T-helper 22 cell (primary cell): ENCODE measurements at regions not wholly inside any gene's neighbourhood (a gene's known extent, or its start where the extent isn't known, plus 50 kb on each side); places are given as distances from the start of the nearest gene placed in this dataset.

ENCODE experiments used
- DNase-seq: peaks from one replicate; pipeline ENCODE4 v3.0.0-alpha.2; 2020; ENCODE audit warnings: low read depth

DNA sequence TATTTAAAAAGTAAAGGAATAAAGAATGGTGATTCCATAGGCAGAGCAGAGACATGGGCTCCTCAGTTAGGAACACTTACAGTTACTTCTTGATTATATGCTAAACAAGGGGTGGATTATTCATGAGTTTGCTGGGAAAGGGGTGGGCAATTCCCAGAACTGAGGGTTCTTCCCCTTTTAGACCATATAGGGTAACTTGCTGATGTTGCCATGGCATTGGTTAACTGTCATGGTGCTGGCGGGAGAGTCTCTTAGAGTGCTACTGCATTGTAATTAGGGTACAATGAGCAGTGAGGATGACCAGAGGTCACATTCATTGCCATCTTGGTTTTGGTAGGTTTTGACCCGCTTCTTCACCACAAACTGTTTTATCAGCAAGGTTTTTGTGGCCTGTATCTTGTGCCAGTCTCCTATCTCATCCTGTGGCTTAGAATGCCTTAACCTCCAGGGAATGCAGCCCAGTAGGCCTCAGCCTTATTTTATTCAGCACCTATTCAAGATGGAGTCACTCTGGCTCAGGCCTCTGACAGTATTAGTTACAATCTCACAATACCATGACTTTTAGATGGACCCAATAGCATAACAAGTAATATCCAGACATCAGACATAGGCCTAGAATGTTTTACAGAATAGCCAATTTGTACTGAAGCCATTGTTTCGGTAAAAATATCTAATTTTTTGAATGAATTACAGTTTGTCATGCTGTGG lies 106.8 kb downstream of the ZBTB18 start:
- no peak for DNase-seq

DNA sequence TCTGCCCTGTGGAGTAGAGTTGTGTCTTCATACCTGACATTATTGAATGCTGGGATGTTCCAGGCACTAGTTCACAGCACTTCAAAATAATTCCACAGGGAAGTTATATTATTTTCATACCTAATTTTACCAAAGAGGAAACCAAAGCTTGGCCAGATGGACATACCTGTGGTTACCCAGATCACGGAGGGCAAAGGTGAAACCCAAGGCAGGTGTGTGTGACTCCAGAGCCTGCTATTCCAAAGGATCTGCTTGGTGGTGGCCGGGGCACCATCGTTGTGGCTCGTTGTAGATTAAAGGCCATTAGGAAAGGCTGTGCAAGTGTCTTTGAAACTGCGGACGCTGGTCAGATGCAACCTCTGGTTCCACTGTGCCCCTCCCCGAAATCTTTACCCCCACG lies 108.6 kb downstream of the ZBTB18 start:
- DNase-seq = no peak

DNA sequence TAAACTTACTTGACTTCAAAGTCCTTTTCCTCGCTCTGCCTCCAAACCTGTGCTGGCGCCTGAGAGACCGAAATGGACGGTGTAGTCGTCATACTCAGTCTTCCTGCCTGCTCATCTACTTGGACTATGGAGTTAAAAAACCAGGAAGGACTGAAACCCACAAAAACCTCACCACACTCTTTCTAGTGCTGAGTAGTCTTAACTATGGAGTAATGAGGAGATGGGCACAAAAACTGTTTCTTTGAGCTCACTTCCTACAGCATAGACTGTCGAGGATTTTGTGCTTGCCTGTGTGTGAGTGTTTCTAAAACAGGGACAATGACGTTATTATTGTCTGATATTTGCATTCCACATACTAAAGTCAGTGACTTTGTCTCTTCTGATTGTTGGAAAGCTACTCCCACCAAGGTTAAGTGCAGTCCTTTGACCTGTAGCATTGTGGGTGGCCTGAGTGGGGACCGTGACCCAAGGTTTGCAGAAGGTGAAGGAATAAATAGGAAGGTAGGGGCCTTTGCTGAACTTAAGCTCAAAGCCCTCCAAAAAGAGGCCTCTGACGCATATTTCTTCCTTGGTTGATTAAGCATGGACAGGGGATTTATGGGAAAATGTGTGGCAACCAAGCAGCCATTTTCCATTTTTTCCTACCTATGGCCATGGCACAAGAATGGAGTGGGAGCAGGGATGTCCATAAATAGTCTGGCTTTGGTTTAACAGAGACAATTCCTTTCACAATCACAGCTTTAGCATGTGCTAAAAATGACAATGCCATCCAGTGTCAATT lies 109.6 kb downstream of the ZBTB18 start:
- DNase-seq = no peak

DNA sequence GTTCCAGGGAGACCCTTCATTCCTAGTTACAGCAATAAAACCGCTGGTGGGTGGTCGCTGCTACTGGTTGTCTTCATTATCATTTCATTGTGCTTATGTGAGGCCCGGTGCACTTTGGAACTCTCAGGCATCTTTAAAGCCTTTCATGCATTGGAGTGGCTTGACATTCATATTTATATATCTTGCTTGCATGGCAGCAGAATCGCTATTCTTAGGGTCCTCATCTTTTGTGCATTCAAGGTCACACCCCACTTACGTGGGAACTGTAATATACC lies 110.1 kb downstream of the ZBTB18 start:
- DNase-seq = no peak

DNA sequence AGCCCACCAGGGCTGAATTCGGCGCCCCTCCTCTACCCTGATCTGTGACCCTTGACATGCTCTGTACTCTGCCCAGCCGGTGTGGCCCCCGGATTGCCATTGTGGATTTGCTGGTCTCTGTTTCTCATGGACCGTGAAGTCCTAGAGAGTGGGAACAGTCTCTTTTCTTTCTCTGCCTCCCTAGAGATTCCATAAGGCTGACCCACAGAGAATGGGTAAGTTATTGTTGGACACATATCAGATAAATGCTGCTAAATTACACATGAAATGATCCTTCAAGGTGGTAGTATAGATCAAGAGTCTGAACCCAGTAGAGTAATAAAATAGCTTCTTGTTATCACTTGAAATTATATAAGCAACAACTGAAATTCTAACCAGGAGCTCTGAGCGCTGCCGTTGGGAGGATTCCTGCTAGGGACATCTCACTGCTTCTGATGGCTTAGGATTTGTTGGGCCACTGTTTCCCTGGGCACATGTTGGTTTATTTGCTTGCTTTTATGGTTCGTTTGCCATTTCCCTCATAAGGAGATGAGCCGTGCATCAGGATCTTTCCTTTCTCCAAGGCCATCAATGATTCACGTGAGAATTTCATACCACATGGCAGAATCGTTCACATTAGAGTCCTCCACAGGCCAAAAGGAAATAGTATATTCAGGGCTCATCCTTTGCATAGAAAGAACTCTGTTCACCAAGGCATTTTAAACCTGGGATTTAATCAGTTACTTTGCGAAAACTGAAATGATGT lies 111.9 kb downstream of the ZBTB18 start:
- DNase-seq = no peak

DNA sequence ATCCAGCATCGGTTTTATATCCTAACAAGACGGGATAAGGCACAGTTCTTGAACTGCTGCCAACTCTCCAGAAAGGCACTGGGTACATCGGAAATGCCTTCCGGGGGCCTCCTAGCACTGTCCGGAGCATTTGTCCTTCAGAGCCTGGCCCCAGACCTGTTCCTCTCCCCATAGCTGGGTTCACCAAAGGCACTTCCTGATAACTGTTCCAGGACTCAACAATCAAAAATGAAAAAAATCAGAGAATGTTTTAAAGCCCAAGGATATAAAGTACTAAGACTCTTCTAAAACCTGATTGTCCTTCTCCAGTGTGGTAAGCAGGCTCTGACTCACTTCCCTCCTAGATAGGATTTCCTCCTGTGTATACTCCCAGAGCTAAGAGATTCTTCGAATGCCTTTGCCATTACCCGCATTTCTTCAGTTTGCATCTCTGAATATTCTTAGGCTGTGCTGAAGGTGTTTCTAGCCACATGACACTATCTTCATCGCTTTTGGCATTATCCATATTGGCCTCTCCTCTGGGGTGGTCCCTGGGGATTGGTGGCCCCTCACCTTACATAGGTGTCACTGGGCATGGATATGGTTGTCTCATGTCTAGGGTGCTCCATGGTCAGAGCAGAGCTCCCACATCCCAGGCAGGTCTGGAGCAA lies 112.9 kb downstream of the ZBTB18 start:
- no peak for DNase-seq

DNA sequence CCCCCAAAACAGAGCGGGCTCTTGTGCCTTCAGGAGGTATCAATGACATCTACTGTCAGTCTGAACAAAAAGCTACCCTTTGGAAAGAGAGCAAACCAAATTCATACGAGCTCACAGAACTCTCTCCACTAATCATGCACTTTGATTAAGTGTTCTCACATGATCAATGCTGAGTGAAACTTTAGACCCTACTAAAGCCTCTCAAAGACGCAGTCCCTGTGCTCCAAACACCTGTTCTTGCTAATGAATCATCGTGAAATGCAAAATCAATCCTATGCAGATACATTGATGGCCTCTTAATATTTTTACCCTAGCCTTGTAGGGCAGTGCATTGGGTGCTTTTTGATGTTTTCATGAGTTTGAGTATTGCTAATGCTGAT lies 113.4 kb downstream of the ZBTB18 start:
- no peak for DNase-seq

DNA sequence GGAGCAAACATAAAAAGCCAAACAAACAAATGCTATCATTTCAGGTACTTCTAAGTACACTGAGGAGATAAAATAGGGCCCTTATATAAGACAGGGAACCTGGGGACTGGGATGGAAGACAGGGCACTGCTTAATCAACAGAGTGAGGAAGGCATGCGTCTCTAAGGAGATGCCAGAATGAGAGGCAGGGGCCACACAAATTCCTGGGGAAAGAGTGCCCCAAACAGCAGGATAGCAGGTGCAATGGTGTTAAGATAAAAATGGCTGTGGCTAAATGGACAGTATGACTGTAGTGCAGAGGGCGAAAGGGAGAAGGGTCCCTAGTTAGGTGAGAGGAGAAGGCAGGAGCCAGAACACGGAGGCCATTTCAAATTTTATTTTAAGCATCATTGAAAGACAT lies 113.9 kb downstream of the ZBTB18 start:
- DNase-seq = no peak

DNA sequence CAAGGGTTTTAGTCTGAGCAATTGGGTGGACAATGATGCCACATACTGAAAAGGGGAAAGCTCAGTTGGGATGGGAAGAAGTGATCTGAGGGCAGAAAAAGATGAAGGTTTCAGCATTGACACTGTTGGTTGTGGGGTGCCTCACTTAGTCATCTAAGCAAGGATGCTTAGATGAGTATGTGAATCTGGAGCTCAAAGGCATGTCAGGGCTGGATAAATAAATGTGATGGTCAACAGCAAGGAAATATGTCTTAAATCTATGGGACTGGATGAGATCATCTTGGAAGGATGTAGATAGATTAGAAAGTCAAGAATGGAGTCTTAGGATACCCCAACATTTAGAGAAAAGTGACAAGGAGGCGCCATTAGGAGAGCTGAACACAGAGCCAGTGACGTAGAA lies 114.6 kb downstream of the ZBTB18 start:
- no peak for DNase-seq

DNA sequence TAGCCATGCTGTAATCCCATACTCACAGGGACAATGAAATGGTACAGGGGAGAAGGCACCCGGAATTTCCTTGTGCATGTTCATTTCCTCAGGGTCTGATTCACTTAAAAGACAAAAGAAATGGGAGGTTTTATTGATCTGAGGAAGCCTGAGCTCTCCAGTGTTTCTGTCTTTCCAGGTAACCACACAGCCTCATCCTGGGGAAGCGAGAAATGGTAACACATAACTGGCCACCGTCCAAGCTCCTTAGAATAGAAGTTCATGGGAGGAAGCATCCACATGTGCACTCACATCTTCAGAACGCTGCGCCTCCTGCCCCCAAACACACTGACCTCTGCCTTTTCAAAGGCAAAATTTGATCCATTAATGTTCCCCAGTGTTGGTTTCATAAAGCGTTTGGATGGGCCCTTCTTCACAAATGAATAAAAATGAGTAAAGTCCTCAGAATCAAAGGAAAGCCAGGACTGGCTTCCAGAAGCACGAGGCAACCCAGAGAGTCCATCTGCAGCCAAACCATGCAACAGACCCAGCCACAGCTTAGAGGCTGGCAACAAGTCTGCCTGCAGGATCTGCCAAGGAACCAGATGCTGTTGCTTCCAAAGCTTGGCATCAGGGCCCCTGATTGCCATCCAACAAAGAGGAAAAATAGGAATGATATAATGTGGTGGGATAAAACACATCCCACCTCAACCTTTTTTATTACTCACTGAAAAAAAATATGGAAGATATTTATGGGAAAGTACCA lies 120.3 kb downstream of the ZBTB18 start:
- no peak for DNase-seq

DNA sequence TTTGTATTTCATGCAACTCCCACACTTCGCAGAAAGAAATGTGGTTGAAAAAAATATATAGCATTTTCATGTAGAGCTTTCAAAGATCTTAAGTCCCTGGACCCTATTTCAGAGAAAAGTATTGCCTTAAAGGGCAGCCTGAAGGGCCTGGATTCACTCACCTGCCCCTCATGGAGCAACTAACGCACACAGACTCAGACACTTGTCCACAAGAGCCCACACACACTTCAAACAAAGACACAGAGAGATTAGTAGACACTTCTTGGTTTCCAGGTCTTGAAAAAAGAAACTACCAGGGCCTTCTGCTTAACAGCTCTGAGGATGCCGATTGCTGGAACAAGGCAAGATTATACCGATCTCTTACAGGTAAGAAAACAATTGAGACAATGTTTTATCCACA lies 122.2 kb downstream of the ZBTB18 start:
- no peak for DNase-seq

DNA sequence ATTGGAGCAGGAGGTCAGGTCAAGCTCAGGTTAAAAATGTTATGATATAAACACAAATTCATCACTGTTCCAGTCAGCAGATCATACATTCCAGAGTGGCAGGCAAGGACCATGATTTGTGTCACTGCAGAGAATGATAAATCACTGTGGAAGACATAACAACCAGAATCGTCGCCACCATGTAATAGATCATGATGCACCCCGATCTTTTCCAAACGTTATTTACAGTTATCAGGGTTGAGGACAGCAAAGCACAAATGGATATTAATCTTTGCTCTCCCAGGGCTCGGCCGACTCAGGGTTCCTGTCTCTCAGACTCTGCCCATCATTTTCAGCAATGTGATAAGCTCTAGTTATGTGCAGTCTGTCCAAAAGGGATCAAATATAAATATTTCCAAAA lies 122.7 kb downstream of the ZBTB18 start:
- no peak for DNase-seq

DNA sequence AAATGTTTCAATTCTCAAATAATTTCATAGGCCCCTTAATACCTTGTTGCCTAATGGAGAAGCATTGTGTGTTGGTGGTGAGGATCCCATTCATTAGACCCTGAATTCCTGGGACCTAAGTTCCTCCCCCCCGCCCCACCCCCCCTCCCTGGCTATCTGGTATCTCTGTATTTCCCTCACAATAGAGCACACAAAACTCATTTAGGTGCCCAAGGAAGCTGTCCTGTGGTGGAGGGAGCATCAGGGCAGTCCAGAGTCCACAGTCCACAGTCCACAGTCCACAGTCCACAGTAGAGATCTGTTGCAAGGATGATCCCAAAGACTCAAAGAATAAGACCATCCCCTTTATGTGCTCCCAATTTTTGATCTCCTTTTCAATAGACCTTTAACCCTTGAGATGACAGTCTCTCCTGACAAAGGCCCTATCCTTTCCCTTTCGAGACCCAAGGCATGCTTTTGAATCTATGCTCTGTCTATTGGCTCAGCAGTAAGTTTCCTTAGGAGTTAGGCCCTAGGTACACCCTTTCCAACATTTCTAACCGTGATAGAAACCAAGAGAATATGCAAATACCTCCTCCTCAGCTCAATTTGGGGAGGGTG lies 123.9 kb downstream of the ZBTB18 start:
- no peak for DNase-seq

DNA sequence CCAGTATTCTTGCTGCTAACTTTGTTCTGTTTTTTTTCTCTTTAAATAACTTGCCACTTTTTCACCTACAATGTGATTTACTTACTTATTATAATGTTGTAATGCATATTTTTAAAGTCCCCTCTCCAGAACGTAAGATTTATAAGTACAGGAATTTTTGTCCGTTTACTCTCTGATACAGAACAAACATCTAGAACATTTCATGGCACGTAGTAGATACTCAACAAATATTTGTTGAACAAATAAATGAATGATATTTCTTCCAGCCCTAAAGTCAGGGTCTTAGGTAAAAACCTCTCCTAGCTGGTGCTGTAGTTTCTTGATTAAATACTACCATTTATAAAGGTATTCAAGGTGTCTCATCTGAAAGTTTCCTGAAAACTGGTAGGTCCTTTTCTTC lies 125.1 kb downstream of the ZBTB18 start:
- no peak for DNase-seq

DNA sequence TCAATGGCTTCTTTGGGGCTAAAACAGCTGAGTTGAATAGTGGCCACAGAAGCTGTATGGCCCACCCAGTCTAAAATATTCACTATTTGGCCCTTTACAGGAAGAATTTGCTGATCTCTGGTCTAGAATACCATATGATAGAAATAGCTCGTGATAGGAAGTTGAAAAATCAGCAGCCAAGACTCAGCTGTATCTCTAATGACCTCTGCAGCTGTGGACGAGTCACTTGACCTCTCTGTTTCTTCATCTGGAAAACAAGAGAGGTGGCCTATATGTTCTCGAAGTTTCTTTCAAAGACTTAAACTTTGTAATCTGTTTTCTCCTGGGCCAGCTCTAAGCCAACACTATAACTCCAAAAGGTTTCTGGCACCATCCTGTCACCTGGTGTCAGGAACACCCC lies 129.2 kb downstream of the ZBTB18 start:
- DNase-seq = no peak

DNA sequence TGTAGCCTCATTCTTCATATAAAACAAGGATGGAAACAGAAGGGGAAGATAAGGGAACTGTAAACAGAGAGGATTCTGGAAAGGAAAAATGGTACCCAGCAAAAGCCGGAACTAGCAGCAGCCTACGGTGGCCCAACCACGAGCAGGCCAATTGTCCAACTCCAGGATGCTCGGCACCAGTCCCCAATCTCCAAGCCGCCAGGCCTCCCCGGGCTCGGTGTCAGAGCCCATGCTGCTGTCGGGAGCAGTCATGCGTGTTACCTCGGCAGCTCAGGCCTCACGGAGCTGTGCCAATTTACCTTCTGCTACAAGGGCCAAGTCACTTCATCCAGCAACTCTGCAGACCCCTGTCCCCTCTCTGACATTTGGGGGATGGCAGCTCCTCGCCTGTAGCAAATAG lies 130.8 kb downstream of the ZBTB18 start:
- DNase-seq = no peak

DNA sequence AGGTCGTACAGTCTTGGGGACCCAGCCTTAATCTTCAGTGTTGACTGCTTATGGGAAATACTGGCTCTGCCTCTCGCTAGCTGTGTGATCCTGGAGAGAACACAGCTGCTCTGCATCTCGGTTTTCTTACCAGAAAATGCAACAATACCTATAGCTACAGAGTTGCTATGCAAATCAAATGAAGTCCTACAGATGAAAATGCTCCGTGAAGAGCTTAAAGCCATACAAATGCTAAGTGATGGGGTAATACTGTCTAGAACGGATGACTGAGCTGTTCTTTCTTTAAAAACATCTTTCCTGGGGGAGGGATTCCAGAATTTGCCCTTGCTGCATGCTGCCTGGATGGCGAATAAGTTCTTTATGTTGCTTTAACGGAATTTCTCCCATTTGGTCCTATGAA lies 132.0 kb downstream of the ZBTB18 start:
- DNase-seq = no peak

DNA sequence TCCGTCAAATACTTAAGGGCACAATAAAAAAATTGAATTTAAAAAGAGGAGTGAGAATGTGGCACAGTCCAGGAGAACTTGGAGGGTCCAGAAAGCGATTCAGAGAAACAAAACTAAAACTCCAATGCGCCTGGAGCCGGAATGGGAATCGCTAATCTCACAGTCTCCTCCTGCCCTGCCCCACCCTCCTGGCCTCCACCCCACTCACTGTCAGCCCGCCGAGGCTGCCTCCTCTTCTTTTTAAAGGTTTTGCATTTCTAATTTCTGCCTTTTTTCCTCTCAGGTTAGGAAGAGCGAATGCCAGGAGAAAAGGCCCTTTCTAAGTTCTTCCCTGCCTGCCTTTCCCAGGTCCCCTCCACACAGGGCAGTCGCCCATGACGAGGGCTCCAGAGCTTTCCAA lies 135.3 kb downstream of the ZBTB18 start:
- DNase-seq = no peak

DNA sequence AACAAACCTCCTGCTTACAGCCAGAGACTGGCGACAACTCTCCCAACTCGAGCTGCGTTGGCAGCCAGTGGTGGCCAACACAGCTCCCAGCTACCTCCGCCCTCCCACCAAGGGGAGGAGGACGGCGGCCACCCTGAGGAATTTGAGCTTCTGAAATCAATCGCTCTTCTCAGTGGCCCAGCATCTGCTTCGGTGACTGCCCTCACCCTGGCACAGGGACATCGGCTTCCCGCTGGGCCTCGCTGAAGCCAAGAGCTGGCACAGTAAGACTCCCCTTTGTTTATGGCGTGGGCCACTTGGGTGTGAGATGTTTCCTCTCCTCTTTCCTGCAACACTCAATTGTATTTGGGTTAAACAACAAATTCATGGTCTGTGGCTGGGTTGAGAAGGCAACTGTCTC lies 136.2 kb downstream of the ZBTB18 start:
- no peak for DNase-seq

DNA sequence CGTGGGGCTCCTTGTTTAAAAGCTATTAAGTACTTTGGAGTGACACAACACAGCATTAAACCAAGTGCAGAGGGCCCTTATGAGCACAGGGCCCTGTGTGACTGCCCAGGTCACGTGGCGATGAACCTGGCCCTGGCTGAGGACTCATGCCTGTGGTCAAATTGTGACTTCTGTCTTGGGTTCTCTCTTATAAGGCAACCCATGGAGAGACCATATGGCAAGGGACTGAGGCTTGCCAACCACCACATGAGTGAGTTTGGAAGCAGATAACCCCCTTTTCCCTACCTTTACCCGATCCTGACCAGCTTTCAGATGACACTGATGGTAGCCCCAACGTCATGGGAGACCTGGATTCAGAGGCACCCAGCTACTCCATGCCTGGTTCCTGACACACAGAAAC lies 140.5 kb downstream of the ZBTB18 start:
- no peak for DNase-seq

DNA sequence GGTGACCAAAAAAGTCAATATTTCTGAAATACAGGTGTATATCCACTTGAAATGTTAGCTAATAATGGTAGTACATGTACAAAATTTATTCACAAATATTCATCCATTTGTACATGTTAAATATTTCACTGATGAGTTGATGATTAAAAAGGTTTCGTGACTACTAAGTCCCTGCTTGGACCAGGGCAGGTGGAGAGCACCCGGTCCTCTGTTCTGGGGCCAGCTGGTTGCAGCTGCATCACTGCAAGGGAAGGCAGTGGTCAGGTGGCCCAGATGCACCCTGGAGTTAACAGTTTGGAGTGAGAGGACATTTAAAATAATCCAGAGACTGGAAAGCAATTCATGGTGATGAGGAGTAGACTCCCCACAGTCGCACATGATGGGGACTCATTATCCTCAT lies 141.2 kb downstream of the ZBTB18 start:
- DNase-seq = no peak
